Left lung (tissue), 4 donors: ENCODE measurements at regions not wholly inside any gene's neighbourhood (a gene's known extent, or its start where the extent isn't known, plus 50 kb on each side); places are given as distances from the start of the nearest gene placed in this dataset.

ENCODE experiments used
- ATAC-seq: fragments of 200-7000 bp; cut with Tn5 transposase; one replicate; pipeline ENCODE4 v1.9.1; 2020; ENCODE audit warnings: moderate library complexity
- DNase-seq, 4 donors: peaks; one replicate each; pipeline ENCODE4 v3.0.0-alpha.2; 2013 to 2020
- H3K27ac ChIP-seq, 2 donors: fragments of 200-600 bp; sonication (generic) in 1 of 2; one replicate each; pipeline versions ENCODE4 v1.5.0 to v1.8.0; 2020 to 2021
- H3K27me3 ChIP-seq, 2 donors: fragments of 200-600 bp; sonication (generic) in 1 of 2; one replicate each; pipeline versions ENCODE4 v1.5.0 to v1.8.0; 2020 to 2021
- H3K36me3 ChIP-seq, 2 donors: fragments of 200-600 bp; sonication (generic) in 1 of 2; one replicate each; pipeline versions ENCODE4 v1.5.0 to v1.8.0; 2020 to 2021
- H3K4me1 ChIP-seq, 2 donors: fragments of 200-600 bp; one replicate each; pipeline ENCODE4 v1.8.0; 2021
- H3K4me3 ChIP-seq, 2 donors: fragments of 200-600 bp; sonication (generic) in 1 of 2; one replicate each; pipeline versions ENCODE4 v1.5.0 to v1.8.0; 2020 to 2021; ENCODE audit warnings: mild to moderate bottlenecking in 1 of 2
- H3K9me3 ChIP-seq, 2 donors: fragments of 200-600 bp; sonication (generic) in 1 of 2; one replicate each; pipeline versions ENCODE4 v1.5.0 to v1.8.0; 2020 to 2021
- intact Hi-C, 2 donors: fragments of 100-400 bp; cut with DNase I; formaldehyde crosslinking; loops; one replicate each; pipeline versions ENCODE4 v1.11.2 to v1.14.2; 2022
- TF ChIP-seq, protein P1 (sequence below), 2 donors: fragments of 200-600 bp; sonication (generic) in 1 of 2; IDR thresholded peaks; one replicate each; pipeline versions ENCODE4 v1.5.0 to v1.8.0; 2021; ENCODE audit warnings: antibody characterized with exemption in 2 of 2
- donor health status: DM: no; HTN: yes; CAD: no.
- donor health status: DM: no; HTN: no; CAD: no.

- DNase-seq (no peak), ATAC-seq (no peak)
- Histone ChIP-seq H3K4me3 (no peak overlapping the region), H3K36me3 (no peaks in the 10 kb centered on the region), H3K27me3 (no peaks in the 10 kb centered on the region), H3K4me1 (no peaks in the 10 kb centered on the region), H3K27ac (no peak overlapping the region), H3K9me3 (peaks cover 0 to 8% of the 10 kb centered on the region in 2 donors)
- intact Hi-C loops = no loop called here
- TF ChIP-seq, protein P1, sequence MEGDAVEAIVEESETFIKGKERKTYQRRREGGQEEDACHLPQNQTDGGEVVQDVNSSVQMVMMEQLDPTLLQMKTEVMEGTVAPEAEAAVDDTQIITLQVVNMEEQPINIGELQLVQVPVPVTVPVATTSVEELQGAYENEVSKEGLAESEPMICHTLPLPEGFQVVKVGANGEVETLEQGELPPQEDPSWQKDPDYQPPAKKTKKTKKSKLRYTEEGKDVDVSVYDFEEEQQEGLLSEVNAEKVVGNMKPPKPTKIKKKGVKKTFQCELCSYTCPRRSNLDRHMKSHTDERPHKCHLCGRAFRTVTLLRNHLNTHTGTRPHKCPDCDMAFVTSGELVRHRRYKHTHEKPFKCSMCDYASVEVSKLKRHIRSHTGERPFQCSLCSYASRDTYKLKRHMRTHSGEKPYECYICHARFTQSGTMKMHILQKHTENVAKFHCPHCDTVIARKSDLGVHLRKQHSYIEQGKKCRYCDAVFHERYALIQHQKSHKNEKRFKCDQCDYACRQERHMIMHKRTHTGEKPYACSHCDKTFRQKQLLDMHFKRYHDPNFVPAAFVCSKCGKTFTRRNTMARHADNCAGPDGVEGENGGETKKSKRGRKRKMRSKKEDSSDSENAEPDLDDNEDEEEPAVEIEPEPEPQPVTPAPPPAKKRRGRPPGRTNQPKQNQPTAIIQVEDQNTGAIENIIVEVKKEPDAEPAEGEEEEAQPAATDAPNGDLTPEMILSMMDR (IDR thresholded peaks at IDR 0.05) = no peak
These were observed 2664.4 kb downstream of the ARAP2 start for GRCh38 chr4:33579951-33580350.

GRCh38 chr4:33592701-33593100 is 2651.6 kb downstream of the ARAP2 start:
- Histone ChIP-seq H3K36me3 (no peaks in the 10 kb centered on the region), H3K4me1 (no peaks in the 10 kb centered on the region), H3K4me3 (no peak overlapping the region), H3K27me3 (no peaks in the 10 kb centered on the region), H3K9me3 (peaks cover 0 to 67% of the 10 kb centered on the region in 2 donors), H3K27ac (no peak overlapping the region)
- intact Hi-C loops = no loop called here
- DNase-seq (no peak), ATAC-seq (no peak)
- TF ChIP-seq, protein P1 (IDR thresholded peaks at IDR 0.05) = no peak

DNA sequence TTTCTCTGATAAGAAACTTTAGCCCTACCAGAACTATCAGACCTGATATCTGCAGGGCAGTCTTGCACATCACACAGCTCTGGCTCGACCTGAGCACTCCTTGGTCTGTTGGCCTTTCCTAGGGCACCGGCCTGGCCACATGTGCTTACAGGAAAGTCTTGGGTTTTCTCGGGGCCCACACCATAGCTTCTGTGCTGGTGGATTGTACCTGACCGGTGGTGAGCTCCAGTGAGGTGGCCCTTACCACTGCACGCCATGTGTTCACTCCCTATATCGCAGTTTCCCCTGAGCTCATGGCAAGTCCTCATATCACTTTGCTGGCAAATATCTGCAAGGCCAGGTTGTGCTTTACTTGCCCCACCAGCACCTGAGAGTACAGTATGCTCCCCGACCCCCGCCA is 2637.4 kb downstream of the ARAP2 start:
- DNase-seq (no peak), ATAC-seq (no peak)
- Histone ChIP-seq H3K4me3 (no peak overlapping the region), H3K36me3 (no peaks in the 10 kb centered on the region), H3K27ac (no peak overlapping the region), H3K27me3 (no peaks in the 10 kb centered on the region), H3K4me1 (no peaks in the 10 kb centered on the region), H3K9me3 (peaks cover 0 to 51% of the 10 kb centered on the region in 2 donors)
- intact Hi-C loops = no loop called here
- TF ChIP-seq, protein P1 (IDR thresholded peaks at IDR 0.05) = no peak

GRCh38 chr4:33616121-33616520 is 2628.2 kb downstream of the ARAP2 start:
- no peak for DNase-seq
- Histone ChIP-seq H3K4me3 (no peak overlapping the region), H3K4me1 (no peaks in the 10 kb centered on the region), H3K36me3 (no peaks in the 10 kb centered on the region), H3K27me3 (no peaks in the 10 kb centered on the region), H3K27ac (no peak overlapping the region), H3K9me3 (peaks cover 0 to 8% of the 10 kb centered on the region in 2 donors)
- intact Hi-C loops = no loop called here
- TF ChIP-seq, protein P1 (IDR thresholded peaks at IDR 0.05) = no peak
- no peak for ATAC-seq

DNA sequence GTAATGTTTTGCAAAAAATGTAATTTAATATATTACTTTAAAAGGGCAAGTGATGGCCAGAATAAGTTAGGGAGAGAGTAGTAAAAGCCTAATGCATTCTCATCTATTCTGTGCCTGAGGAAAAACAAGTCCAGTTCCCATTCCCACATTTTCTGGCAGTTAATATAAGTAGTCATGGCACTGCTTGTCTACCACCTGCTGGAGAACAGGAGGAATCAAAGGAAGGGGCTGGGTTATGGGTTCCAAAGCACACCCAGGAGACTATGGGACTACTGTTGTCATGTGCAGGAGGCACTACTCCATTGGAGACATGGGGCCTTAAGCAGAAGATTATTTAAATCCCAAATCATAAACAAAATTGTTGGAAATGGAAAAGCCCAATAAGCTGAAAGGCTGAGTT is 2618.6 kb downstream of the ARAP2 start:
- ATAC-seq (no peak), DNase-seq (no peak)
- H3K9me3 ChIP-seq = no peaks in the 10 kb centered on the region
- no peak overlapping the region for H3K27ac ChIP-seq
- no peaks in the 10 kb centered on the region for H3K27me3 ChIP-seq
- H3K36me3 ChIP-seq = no peaks in the 10 kb centered on the region
- no peaks in the 10 kb centered on the region for H3K4me1 ChIP-seq
- no peak overlapping the region for H3K4me3 ChIP-seq
- intact Hi-C loops = no loop called here
- TF ChIP-seq, protein P1 (IDR thresholded peaks at IDR 0.05) = no peak
